Suprapubic skin (tissue), 4 donors: ENCODE measurements at regions not wholly inside any gene's neighbourhood (a gene's known extent, or its start where the extent isn't known, plus 50 kb on each side); places are given as distances from the start of the nearest gene placed in this dataset.

ENCODE experiments used
- DNase-seq, 2 donors: peaks; one replicate each; pipeline ENCODE4 v3.0.0-alpha.2; 2019; ENCODE audit warnings: low spot score in 2 of 2
- H3K27ac ChIP-seq: fragments of 200-600 bp; sonication (generic); one replicate; pipeline ENCODE4 v1.5.1; 2019
- H3K27me3 ChIP-seq: fragments of 200-600 bp; sonication (generic); one replicate; pipeline ENCODE4 v1.5.1; 2019
- H3K36me3 ChIP-seq: fragments of 200-600 bp; sonication (generic); one replicate; pipeline ENCODE4 v1.5.1; 2019
- H3K4me1 ChIP-seq: fragments of 200-600 bp; sonication (generic); one replicate; pipeline ENCODE4 v1.5.1; 2019
- H3K4me3 ChIP-seq: fragments of 200-600 bp; sonication (generic); one replicate; pipeline ENCODE4 v1.5.1; 2019; ENCODE audit warnings: mild to moderate bottlenecking
- H3K9me3 ChIP-seq: fragments of 200-600 bp; sonication (generic); one replicate; pipeline ENCODE4 v1.5.1; 2019
- EP300 ChIP-seq: sonication (generic); formaldehyde crosslinking; IDR thresholded peaks from one replicate; pipeline ENCODE4 v1.6.1; 2017; ENCODE audit warnings: antibody characterized with exemption
- POLR2A ChIP-seq, 2 donors: fragments of 450-650 bp; IDR thresholded peaks; one replicate each; pipeline ENCODE4 v1.6.1; 2017; ENCODE audit warnings: antibody characterized with exemption in 2 of 2, mild to moderate bottlenecking in 2 of 2, moderate library complexity in 2 of 2
- POLR2AphosphoS5 ChIP-seq, 3 donors: sonication (generic); formaldehyde crosslinking; IDR thresholded peaks; one replicate each; pipeline ENCODE4 v1.6.1; 2017; ENCODE audit warnings: antibody characterized with exemption in 3 of 3
- WGBS: methylation state at CpG from one replicate; pipeline ENCODE4 v1.1.5; 2018; 5-methylcytosine and 5-hydroxymethylcytosine counted together
- TF ChIP-seq, protein P1 (sequence below), 2 donors: fragments of 200-600 bp in 1 of 2; fragments of 450-650 bp in 1 of 2; sonication (generic) in 1 of 2; IDR thresholded peaks; one replicate each; pipeline ENCODE4 v1.5.1; 2016 to 2019; ENCODE audit warnings: antibody characterized with exemption in 2 of 2, mild to moderate bottlenecking in 1 of 2, moderate library complexity in 1 of 2

DNA sequence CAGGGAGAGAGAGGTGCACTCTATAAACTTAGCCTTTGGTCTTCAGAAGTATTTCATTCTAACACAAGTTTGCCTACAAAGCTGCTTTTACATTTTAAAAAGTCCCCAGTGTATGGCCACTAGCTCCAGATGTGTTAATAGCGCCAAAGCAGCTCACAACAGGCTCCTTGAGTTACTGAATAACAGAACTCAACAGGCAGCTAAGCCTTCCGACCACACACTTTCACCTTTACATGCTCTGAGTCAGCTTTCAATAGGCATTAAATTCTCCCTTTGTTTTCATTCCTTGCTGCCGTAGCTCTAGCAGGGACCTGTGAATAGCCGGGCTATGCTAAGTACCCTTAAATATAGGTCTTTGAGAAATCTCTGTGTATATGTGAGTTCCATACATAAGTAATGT lies 262.8 kb upstream of the PARD3B start:
- Histone ChIP-seq H3K36me3 (no peaks in the 10 kb centered on the region), H3K9me3 (no peaks in the 10 kb centered on the region), H3K4me3 (no peak overlapping the region), H3K27me3 (peaks cover 6% of the 10 kb centered on the region), H3K27ac (no peak overlapping the region), H3K4me1 (no peaks in the 10 kb centered on the region)
- TF ChIP-seq POLR2A (IDR thresholded peaks at IDR 0.05) (no peak), POLR2AphosphoS5 (IDR thresholded peaks at IDR 0.05) (no peak), EP300 (no peak)
- TF ChIP-seq, protein P1, sequence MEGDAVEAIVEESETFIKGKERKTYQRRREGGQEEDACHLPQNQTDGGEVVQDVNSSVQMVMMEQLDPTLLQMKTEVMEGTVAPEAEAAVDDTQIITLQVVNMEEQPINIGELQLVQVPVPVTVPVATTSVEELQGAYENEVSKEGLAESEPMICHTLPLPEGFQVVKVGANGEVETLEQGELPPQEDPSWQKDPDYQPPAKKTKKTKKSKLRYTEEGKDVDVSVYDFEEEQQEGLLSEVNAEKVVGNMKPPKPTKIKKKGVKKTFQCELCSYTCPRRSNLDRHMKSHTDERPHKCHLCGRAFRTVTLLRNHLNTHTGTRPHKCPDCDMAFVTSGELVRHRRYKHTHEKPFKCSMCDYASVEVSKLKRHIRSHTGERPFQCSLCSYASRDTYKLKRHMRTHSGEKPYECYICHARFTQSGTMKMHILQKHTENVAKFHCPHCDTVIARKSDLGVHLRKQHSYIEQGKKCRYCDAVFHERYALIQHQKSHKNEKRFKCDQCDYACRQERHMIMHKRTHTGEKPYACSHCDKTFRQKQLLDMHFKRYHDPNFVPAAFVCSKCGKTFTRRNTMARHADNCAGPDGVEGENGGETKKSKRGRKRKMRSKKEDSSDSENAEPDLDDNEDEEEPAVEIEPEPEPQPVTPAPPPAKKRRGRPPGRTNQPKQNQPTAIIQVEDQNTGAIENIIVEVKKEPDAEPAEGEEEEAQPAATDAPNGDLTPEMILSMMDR (IDR thresholded peaks at IDR 0.05), result no peak
- WGBS, result 82% methylated on average over 4 of the region's 4 CpGs
- DNase-seq, result no peak

DNA sequence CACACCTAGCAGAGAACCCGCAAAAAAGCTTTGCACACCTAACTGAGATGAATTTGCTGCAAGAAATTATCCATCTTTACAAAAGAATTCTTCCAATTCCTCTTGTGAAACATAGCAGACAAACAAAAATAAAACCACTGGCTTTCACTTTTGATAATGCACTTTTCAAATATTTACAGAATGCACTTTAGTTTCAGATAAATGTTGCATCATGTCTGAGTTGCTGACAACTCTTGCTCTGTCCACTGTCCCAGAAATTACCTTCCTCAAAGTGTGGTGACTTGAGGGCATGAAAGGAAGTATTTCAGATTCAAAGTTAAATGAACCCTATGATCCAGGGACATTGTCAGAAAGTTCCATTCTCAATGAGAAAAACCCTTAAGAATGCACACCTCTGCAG lies 256.2 kb upstream of the PARD3B start:
- no peaks in the 10 kb centered on the region for H3K27me3 ChIP-seq
- H3K4me1 ChIP-seq, result no peaks in the 10 kb centered on the region
- DNase-seq, result no peak
- TF ChIP-seq POLR2A (IDR thresholded peaks at IDR 0.05), result no peak
- no peak for TF ChIP-seq POLR2AphosphoS5 (IDR thresholded peaks at IDR 0.05)
- TF ChIP-seq EP300, result no peak
- TF ChIP-seq, protein P1 (IDR thresholded peaks at IDR 0.05), result no peak
- H3K27ac ChIP-seq, result no peak overlapping the region
- 97% methylated on average over 1 of the region's 1 CpG for WGBS
- H3K9me3 ChIP-seq, result no peaks in the 10 kb centered on the region
- no peaks in the 10 kb centered on the region for H3K36me3 ChIP-seq
- no peak overlapping the region for H3K4me3 ChIP-seq

DNA sequence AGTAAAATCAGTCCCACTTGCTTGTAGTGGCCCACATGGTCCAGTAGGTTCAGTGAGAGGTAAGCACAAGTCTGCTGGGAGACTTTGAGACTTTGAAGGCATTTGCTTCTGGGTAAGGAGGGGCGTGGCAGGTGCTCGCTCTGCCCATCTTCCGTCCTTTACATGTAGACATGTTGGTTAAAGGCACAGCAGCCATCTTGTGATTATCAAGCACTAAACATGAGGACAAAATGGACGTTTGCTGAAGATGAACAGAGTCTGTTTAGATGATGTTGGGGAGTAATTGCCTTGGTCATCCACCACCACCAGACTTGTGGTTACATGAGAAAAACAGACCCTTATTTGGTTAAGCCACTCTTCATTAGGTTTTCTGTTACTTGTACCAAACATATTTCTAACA lies 252.8 kb upstream of the PARD3B start:
- DNase-seq, result no peak

DNA sequence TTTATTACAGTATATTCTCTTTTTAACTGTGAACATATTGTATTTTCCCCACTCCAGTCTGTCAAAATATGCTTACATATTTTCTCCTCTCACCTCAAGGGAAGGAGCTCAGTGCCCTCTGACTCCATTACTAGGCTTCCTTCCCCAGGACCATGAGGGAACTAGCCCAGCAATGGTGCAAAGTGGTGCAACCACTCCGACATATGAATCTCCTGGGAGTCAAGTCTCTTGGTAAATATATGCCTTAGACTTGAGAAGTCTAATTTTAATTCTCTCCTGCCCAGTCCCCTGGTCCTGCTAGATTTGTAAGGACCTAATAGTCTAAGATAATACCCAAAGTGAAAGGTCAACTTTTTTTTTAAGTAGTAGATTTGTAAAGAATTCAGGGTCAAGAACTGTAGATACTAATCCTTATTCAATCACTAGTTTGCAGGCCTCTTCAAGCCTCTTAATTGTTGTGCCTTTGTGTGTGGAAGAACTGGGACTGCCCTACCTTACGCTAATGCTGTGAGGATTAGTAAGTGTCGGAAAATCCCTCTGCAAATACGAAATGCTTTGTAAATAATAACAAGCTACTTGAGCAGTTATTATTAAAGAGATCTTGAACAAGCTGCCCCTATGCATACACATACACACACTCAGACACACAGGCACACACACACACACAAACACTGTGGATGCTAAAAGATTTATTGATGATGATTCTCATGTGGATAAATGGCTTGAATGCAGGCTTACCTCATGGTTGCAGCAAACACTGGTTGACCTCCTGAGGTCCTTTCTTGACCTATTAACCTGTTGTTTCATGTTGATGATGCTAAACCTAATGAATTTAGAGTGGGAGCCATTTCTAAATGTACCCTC lies 251.2 kb upstream of the PARD3B start:
- no peak for TF ChIP-seq POLR2AphosphoS5 (IDR thresholded peaks at IDR 0.05)
- TF ChIP-seq, protein P1 (IDR thresholded peaks at IDR 0.05), result no peak
- no peak for TF ChIP-seq EP300
- no peak for TF ChIP-seq POLR2A (IDR thresholded peaks at IDR 0.05)
- H3K27me3 ChIP-seq, result peaks cover 3% of the 10 kb centered on the region
- no peaks in the 10 kb centered on the region for H3K9me3 ChIP-seq
- no peaks in the 10 kb centered on the region for H3K4me1 ChIP-seq
- no peaks in the 10 kb centered on the region for H3K36me3 ChIP-seq
- no peak overlapping the region for H3K27ac ChIP-seq
- 88% methylated on average over 4 of the region's 4 CpGs for WGBS
- no peak for DNase-seq
- H3K4me3 ChIP-seq, result no peak overlapping the region

More for the DNA sequence above, 252.8 kb upstream of the PARD3B start:
- no peaks in the 10 kb centered on the region for H3K36me3 ChIP-seq
- H3K27me3 ChIP-seq, result no peaks in the 10 kb centered on the region
- 85% methylated on average over 4 of the region's 4 CpGs for WGBS
- H3K9me3 ChIP-seq, result no peaks in the 10 kb centered on the region
- H3K4me3 ChIP-seq, result no peak overlapping the region
- no peaks in the 10 kb centered on the region for H3K4me1 ChIP-seq
- no peak overlapping the region for H3K27ac ChIP-seq
- TF ChIP-seq, protein P1 (IDR thresholded peaks at IDR 0.05), result no peak
- TF ChIP-seq EP300 (no peak), POLR2AphosphoS5 (IDR thresholded peaks at IDR 0.05) (no peak), POLR2A (IDR thresholded peaks at IDR 0.05) (no peak)

DNA sequence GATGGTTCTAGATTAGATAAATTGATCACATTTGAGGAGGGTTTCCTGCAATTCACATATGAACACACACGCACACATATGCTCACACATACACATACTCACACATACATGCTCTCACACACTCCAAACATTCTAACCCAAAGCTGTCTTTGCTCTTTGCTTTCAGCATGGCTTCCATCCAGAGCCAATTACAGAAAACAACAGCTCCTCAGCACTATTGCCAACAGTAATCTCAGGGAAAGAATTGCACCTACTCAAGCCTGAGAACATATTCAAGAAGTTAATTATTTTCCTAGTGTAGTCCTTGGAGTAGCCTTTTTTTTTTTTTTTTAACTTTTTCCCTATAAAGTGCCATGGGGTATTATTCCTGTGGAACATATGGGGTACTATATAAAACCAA lies 246.9 kb upstream of the PARD3B start:
- 96% methylated on average over 1 of the region's 1 CpG for WGBS

More for the DNA sequence above, 246.9 kb upstream of the PARD3B start:
- TF ChIP-seq POLR2AphosphoS5 (IDR thresholded peaks at IDR 0.05) (no peak), POLR2A (IDR thresholded peaks at IDR 0.05) (no peak)
- TF ChIP-seq, protein P1 (IDR thresholded peaks at IDR 0.05), result no peak
- Histone ChIP-seq H3K27me3 (peaks cover 3% of the 10 kb centered on the region), H3K36me3 (no peaks in the 10 kb centered on the region), H3K4me1 (no peaks in the 10 kb centered on the region), H3K4me3 (no peak overlapping the region), H3K9me3 (no peaks in the 10 kb centered on the region), H3K27ac (no peak overlapping the region)
- DNase-seq, result no peak
